ENCODE measurements at regions not wholly inside any gene's neighbourhood (a gene's known extent, or its start where the extent isn't known, plus 50 kb on each side); places are given as distances from the start of the nearest gene placed in this dataset.

- TF ChIP-seq CTCF (IDR thresholded peaks at IDR 0.05; ENCODE audit: low read depth, low read length): no peak
- no peak for DNase-seq
- Histone ChIP-seq H3K36me3 (no peaks in the 10 kb centered on the region), H3K27me3 (no peaks in the 10 kb centered on the region), H3K4me3 (ENCODE audit: low read depth, low read length) (no peak overlapping the region), H3K9me3 (no peaks in the 10 kb centered on the region), H3K4me1 (no peaks in the 10 kb centered on the region)
These were observed 72.5 kb upstream of the AGTR1 start for GRCh38 chr3:148625095-148625736.

GRCh38 chr3:148625991-148626390, 71.7 kb upstream of the AGTR1 start:
- no peaks in the 10 kb centered on the region for H3K36me3 ChIP-seq
- no peak overlapping the region for H3K4me3 ChIP-seq (ENCODE audit: low read depth, low read length)
- TF ChIP-seq CTCF (IDR thresholded peaks at IDR 0.05; ENCODE audit: low read depth, low read length): no peak
- no peaks in the 10 kb centered on the region for H3K9me3 ChIP-seq
- DNase-seq: no peak
- no peaks in the 10 kb centered on the region for H3K27me3 ChIP-seq
- no peaks in the 10 kb centered on the region for H3K4me1 ChIP-seq

GRCh38 chr3:148629006-148629405, 68.7 kb upstream of the AGTR1 start:
- Histone ChIP-seq H3K27me3 (no peaks in the 10 kb centered on the region), H3K4me3 (ENCODE audit: low read depth, low read length) (no peak overlapping the region), H3K4me1 (no peaks in the 10 kb centered on the region), H3K36me3 (no peaks in the 10 kb centered on the region), H3K9me3 (no peaks in the 10 kb centered on the region)
- TF ChIP-seq CTCF (IDR thresholded peaks at IDR 0.05; ENCODE audit: low read depth, low read length): no peak
- no peak for DNase-seq

- peak; percentile 42 for TF ChIP-seq CTCF (IDR thresholded peaks at IDR 0.05; ENCODE audit: low read depth, low read length)
- H3K27me3 ChIP-seq: no peaks in the 10 kb centered on the region; the same call in 1 of the 2 replicates
- DNase-seq: peak; percentile 11
- H3K36me3 ChIP-seq: no peaks in the 10 kb centered on the region
- H3K4me3 ChIP-seq (ENCODE audit: low read depth, low read length): no peak overlapping the region
- no peaks in the 10 kb centered on the region for H3K4me1 ChIP-seq
- H3K9me3 ChIP-seq: no peaks in the 10 kb centered on the region
These were observed 66.4 kb upstream of the AGTR1 start for GRCh38 chr3:148631124-148631903.

GRCh38 chr3:148641722-148642121, 56.0 kb upstream of the AGTR1 start:
- Histone ChIP-seq H3K4me1 (no peaks in the 10 kb centered on the region), H3K4me3 (ENCODE audit: low read depth, low read length) (no peak overlapping the region), H3K36me3 (no peaks in the 10 kb centered on the region), H3K9me3 (no peaks in the 10 kb centered on the region), H3K27me3 (peaks cover 2% of the 10 kb centered on the region; the same call in 1 of the 2 replicates)
- no peak for DNase-seq
- TF ChIP-seq CTCF (IDR thresholded peaks at IDR 0.05; ENCODE audit: low read depth, low read length): no peak

- H3K9me3 ChIP-seq: no peaks in the 10 kb centered on the region
- H3K4me1 ChIP-seq: no peaks in the 10 kb centered on the region
- TF ChIP-seq CTCF (IDR thresholded peaks at IDR 0.05; ENCODE audit: low read depth, low read length): no peak
- no peak for DNase-seq
- H3K27me3 ChIP-seq: peaks cover 2% of the 10 kb centered on the region; the same call in 1 of the 2 replicates
- H3K4me3 ChIP-seq (ENCODE audit: low read depth, low read length): no peak overlapping the region
- H3K36me3 ChIP-seq: no peaks in the 10 kb centered on the region
These were observed 55.5 kb upstream of the AGTR1 start for GRCh38 chr3:148642214-148642613.
